Endothelial cell of umbilical vein (primary cell): ENCODE measurements at regions not wholly inside any gene's neighbourhood (a gene's known extent, or its start where the extent isn't known, plus 50 kb on each side); places are given as distances from the start of the nearest gene placed in this dataset.
A peak's percentile ranks its signal among the peaks of the same experiment; 100 is the strongest.

Source experiments
- BruUV-seq: library from RNA; stranded (reverse); fragments of 400-500 nt; replicated peaks from 2 replicates; lab custom pipeline; 2021; lab: Mats Ljungman, UMichigan
- CTCF ChIA-PET: fragments of 300-600, 350-600 bp; sonication (Branson Sonifier 250); formaldehyde crosslinking; loops from one replicate; lab custom pipeline; 2021; ENCODE audit warnings: antibody characterized with exemption, inconsistent platforms; lab: Charles Lee
- POLR2A ChIA-PET: fragments of 300-600, 350-600 bp; sonication (Branson Sonifier 250); formaldehyde crosslinking; loops from one replicate; lab custom pipeline; 2021; ENCODE audit warnings: antibody characterized with exemption, inconsistent platforms; lab: Charles Lee
- DNase-seq: peaks from one replicate; pipeline ENCODE4 v3.0.0-alpha.2; 2011; ENCODE audit warnings: low read depth, low spot score
- FAIRE-seq: peaks from 2 replicates; lab custom pipeline; 2011; peaks lifted over from hg19 to GRCh38; lab: Jason Lieb, UNC
- H2AFZ ChIP-seq: 2 replicates; pipeline ENCODE4 v1.6.0; 2012; ENCODE audit warnings: low read depth, low read length, control low read depth, inconsistent platforms
- H3K27ac ChIP-seq: 2 replicates; pipeline ENCODE4 v1.5.1; 2011; ENCODE audit warnings: low read depth, mild to moderate bottlenecking, control low read depth, low read length, moderate library complexity; ENCODE audit not compliant: insufficient read depth
- H3K27me3 ChIP-seq, 2 experiments: 2 replicates each; pipeline versions ENCODE4 v1.6.0 to v1.6.1; 2011; ENCODE audit warnings: low read length in 2 of 2, mixed read lengths in 1 of 2; ENCODE audit not compliant: control insufficient read depth in 2 of 2, insufficient read depth in 2 of 2
- H3K36me3 ChIP-seq, 2 experiments: 2 replicates in 1 of 2; 3 replicates in 1 of 2; pipeline ENCODE4 v1.5.1; 2011; ENCODE audit warnings: low read length in 2 of 2, mild to moderate bottlenecking in 1 of 2, moderate library complexity in 1 of 2; ENCODE audit not compliant: control insufficient read depth in 2 of 2, insufficient read depth in 2 of 2; ENCODE audit errors: extremely low read depth in 1 of 2
- H3K4me1 ChIP-seq: 3 replicates; pipeline ENCODE4 v1.5.1; 2011; ENCODE audit warnings: mild to moderate bottlenecking, low read length; ENCODE audit not compliant: control insufficient read depth, insufficient read depth; ENCODE audit errors: extremely low read depth
- H3K4me2 ChIP-seq: 2 replicates; pipeline ENCODE4 v1.6.1; 2011; ENCODE audit warnings: low read length, control low read depth, mixed read lengths; ENCODE audit not compliant: insufficient read depth
- H3K4me3 ChIP-seq, 3 experiments: fragments of 200-600 bp in 1 of 3; sonication (generic), shearing (Covaris generic) in 1 of 3; replicated peaks in 1 of 3; 2 replicates each; pipeline ENCODE4 v1.5.1; 2011 to 2016; ENCODE audit warnings: control low read depth in 3 of 3, low read length in 3 of 3, mild to moderate bottlenecking in 2 of 3, inconsistent platforms in 1 of 3, low read depth in 1 of 3, moderate library complexity in 1 of 3; ENCODE audit not compliant: insufficient read depth in 1 of 3
- H3K79me2 ChIP-seq: 2 replicates; pipeline ENCODE4 v1.6.0; 2012; ENCODE audit warnings: low read length, inconsistent platforms; ENCODE audit not compliant: control insufficient read depth, insufficient read depth
- H3K9ac ChIP-seq: replicated peaks from 2 replicates; pipeline ENCODE3; 2011; ENCODE audit warnings: low read length, control low read depth; ENCODE audit not compliant: insufficient read depth; ENCODE audit errors: extremely low read depth
- H3K9me1 ChIP-seq: replicated peaks from 3 replicates; pipeline ENCODE4 v1.6.0; 2011; ENCODE audit warnings: mild to moderate bottlenecking, low read length; ENCODE audit not compliant: control insufficient read depth, insufficient read depth; ENCODE audit errors: extremely low read depth
- H3K9me3 ChIP-seq: replicated peaks from 2 replicates; pipeline ENCODE4 v1.5.1; 2012; ENCODE audit warnings: low read length, inconsistent platforms; ENCODE audit not compliant: control insufficient read depth, insufficient read depth
- H4K20me1 ChIP-seq: replicated peaks from 2 replicates; pipeline ENCODE3; 2011; ENCODE audit warnings: mild to moderate bottlenecking, low read length; ENCODE audit not compliant: control insufficient read depth, insufficient read depth; ENCODE audit errors: extremely low read depth
- EZH2 ChIP-seq: IDR thresholded peaks from 2 replicates; pipeline ENCODE4 v1.6.1; 2012; ENCODE audit warnings: borderline replicate concordance, low read depth, mild to moderate bottlenecking, moderate library complexity, low read length, inconsistent platforms; ENCODE audit not compliant: severe bottlenecking
- JUN ChIP-seq: IDR thresholded peaks from 2 replicates; pipeline ENCODE4 v1.6.1; 2011; ENCODE audit warnings: borderline replicate concordance, low read depth; ENCODE audit not compliant: insufficient read length, insufficient read depth
- POLR2AphosphoS5 ChIP-seq: IDR thresholded peaks from 2 replicates; pipeline ENCODE4 v1.6.1; 2012; ENCODE audit warnings: low read depth, mild to moderate bottlenecking, control low read depth, low read length, moderate library complexity; ENCODE audit not compliant: insufficient read depth
- dilution Hi-C: fragments of 300-500 bp; cut with MboI; formaldehyde crosslinking; loops from one replicate; pipeline ENCODE4 v1.15.0; 2019; ENCODE audit warnings: low sequenced_read_pairs; ENCODE audit not compliant: extremely low pct_ligation_motif_present
- intact Hi-C: fragments of 100-400 bp; cut with micrococcal nuclease; formaldehyde crosslinking; loops from one replicate; pipeline ENCODE4 v1.10.0; 2022
- TF ChIP-seq, protein P1 (sequence below): IDR thresholded peaks from 2 replicates; pipeline ENCODE4 v1.6.1; 2011; ENCODE audit not compliant: insufficient read depth, insufficient read length
- TF ChIP-seq, protein P2 (sequence below), 2 donors: IDR thresholded peaks; 1 replicate in 1 of 2; 2 replicates in 1 of 2; pipeline ENCODE4 v1.5.1; 2011; ENCODE audit warnings: low read length in 2 of 2, mild to moderate bottlenecking in 2 of 2, moderate library complexity in 2 of 2, control low read depth in 1 of 2, inconsistent platforms in 1 of 2, low read depth in 1 of 2; ENCODE audit not compliant: insufficient read depth in 1 of 2; ENCODE audit errors: extremely low read depth in 1 of 2

DNA sequence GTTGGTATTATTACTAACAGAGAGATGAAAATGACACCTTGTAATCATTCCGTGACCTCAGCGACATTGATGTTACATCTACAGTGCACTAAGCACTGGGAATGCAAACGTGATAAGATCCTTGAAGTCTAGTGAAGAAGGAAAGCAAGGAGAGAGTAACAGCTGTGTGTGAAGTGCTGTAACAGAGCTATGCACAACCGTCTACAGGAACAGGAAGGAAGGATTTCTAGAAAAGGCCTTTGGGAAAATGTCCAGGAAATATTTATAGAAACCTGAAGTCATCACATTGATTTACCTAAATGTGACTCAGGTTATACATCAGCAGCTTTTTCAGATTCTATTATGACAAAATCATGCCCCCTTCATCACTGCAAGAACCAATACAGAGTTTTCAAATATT, 304.2 kb upstream of the AMIGO2 start:
- ChIA-PET CTCF (interaction anchor here (0.9 to 2.3 kb wide), 6 partner anchors 10 to 400 kb away, joined by 3 to 20 read pairs (median 4); no protein-coding TSS in a partner anchor), POLR2A (interaction anchor here (0.5 kb wide), 1 partner anchor 1025 kb away, joined by 6 read pairs; no protein-coding TSS in a partner anchor)
- H3K4me2 ChIP-seq, result peak overlapping the region; percentile 49
- no peak overlapping the region for H3K27ac ChIP-seq
- dilution Hi-C loops (no loop called here), intact Hi-C loops (no loop called here)
- DNase-seq (peak; percentile 73), FAIRE-seq (peak; percentile 26)
- no peaks in the 10 kb centered on the region for H3K9me1 ChIP-seq
- H3K27me3 ChIP-seq, result no peaks in the 10 kb centered on the region
- H4K20me1 ChIP-seq, result no peaks in the 10 kb centered on the region
- H2AFZ ChIP-seq, result peak overlapping the region; percentile 6
- H3K9me3 ChIP-seq, result no peaks in the 10 kb centered on the region
- H3K4me3 ChIP-seq, result no peak overlapping the region
- H3K79me2 ChIP-seq, result no peaks in the 10 kb centered on the region
- H3K4me1 ChIP-seq, result peaks cover 20% of the 10 kb centered on the region
- TF ChIP-seq EZH2 (no peak), POLR2AphosphoS5 (peak; percentile 25), JUN (peak; percentile 43)
- TF ChIP-seq, protein P1, sequence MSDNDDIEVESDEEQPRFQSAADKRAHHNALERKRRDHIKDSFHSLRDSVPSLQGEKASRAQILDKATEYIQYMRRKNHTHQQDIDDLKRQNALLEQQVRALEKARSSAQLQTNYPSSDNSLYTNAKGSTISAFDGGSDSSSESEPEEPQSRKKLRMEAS, result no peak
- TF ChIP-seq, protein P2, sequence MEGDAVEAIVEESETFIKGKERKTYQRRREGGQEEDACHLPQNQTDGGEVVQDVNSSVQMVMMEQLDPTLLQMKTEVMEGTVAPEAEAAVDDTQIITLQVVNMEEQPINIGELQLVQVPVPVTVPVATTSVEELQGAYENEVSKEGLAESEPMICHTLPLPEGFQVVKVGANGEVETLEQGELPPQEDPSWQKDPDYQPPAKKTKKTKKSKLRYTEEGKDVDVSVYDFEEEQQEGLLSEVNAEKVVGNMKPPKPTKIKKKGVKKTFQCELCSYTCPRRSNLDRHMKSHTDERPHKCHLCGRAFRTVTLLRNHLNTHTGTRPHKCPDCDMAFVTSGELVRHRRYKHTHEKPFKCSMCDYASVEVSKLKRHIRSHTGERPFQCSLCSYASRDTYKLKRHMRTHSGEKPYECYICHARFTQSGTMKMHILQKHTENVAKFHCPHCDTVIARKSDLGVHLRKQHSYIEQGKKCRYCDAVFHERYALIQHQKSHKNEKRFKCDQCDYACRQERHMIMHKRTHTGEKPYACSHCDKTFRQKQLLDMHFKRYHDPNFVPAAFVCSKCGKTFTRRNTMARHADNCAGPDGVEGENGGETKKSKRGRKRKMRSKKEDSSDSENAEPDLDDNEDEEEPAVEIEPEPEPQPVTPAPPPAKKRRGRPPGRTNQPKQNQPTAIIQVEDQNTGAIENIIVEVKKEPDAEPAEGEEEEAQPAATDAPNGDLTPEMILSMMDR (IDR thresholded peaks at IDR 0.05; ENCODE audit: extremely low read depth in 1 of 2, insufficient read depth in 1 of 2, low read depth in 1 of 2, low read length in 2 of 2), result no peak
- H3K9ac ChIP-seq, result no peak overlapping the region
- no TSS peak for BruUV-seq
- no peaks in the 10 kb centered on the region for H3K36me3 ChIP-seq
